ENCODE measurements at regions not wholly inside any gene's neighbourhood (a gene's known extent, or its start where the extent isn't known, plus 50 kb on each side); places are given as distances from the start of the nearest gene placed in this dataset.
"Not testable (repeated sequence)": the region's sequence is repeated elsewhere in the genome, so short reads cannot be mapped to it uniquely, and the experiment has no call there.

DNA sequence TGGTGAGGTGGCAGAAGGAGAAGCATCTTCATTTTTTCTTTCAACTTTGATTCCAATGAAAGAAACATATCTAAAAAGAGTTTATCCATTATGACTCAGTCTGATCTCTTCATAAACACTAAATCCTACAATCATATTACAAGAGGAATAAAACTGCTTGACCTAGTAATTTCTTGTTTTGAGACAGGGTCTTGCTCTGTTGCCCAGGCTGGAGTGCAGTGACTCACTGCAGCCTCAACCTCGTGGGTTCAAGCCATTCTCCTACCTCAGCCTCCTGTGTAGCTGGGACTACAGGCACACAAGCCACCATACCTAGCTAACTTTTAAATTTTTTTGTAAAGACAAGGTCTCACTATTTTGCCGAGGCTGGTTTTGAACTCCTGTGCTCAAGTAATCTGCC is 147.2 kb downstream of the NDUFA12 start:
- DNase-seq = no peak

DNA sequence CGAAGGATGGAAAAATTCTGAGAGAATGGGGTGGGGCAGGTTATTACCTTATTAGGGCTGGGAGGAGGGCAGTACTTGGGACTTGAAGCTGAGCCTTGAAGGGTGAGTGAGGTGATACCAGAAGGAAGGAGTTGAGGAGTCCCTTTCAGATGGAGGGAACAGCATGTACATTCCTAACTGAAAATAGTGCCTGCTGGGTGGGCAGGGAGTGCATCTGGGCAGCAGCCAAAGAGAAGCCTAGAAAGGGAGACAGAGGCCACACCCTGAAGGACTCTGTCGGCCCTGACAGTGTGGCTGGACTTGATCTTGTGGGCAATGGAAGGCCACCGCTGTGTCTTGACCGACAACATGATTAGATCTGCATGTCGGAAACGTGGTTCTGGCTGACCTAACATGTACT is 147.6 kb downstream of the NDUFA12 start:
- no peak for DNase-seq

DNA sequence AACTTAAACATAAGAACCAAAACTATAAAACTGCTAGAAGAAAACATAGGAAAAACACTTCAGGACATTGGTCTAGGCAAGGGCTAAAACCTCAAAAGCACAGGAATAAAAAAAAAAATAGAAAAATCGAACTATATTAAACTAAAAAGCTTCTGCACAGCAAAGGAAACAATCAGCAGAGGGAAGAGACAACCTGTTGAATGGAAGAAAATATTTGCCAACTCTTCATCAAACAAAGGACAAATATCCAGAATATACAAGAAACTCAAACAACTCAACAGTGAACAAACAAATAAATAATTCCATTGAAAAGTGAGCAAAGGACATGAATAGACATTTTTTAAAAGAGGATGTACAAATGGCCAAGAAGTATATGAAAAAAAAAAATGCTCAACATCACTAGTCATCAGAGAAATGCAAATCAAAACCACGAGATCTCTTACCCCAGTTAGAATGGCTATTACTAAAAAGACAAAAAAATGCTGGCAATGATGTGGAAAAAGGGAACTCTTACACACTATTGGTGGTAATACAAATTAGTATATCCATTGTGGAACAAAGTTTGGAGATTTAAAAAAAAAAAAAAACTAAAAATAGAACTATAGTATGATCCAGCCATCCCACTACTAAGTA is 152.0 kb downstream of the NDUFA12 start:
- peak in 1 of 4 experiments; percentile 23 for DNase-seq

DNA sequence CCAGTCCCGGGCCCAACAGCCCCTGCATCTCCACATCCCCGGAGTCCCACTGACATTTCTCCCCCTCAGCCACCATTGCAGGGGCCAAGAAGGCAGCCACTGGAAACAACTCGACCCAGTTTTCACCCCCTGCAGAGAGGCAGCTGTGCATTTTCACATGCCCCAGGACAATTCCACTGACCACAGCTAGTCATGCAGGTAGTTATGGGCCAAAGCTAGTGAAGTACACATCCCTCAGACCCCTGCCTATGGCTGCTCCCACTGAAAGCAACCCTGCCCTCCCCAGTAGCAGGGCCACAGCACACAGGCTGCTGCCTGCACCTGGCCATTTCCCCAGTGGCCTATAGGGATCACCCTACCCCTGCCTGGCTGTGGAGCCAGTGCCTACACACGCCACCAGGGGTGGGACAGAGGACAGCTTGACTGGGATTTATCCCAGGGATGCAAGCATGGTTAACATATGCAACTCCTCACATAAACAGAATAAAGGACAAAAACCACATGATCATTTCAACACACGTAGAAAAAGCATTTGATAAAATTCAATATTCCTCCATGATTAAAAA is 154.0 kb downstream of the NDUFA12 start:
- no peak for DNase-seq

DNA sequence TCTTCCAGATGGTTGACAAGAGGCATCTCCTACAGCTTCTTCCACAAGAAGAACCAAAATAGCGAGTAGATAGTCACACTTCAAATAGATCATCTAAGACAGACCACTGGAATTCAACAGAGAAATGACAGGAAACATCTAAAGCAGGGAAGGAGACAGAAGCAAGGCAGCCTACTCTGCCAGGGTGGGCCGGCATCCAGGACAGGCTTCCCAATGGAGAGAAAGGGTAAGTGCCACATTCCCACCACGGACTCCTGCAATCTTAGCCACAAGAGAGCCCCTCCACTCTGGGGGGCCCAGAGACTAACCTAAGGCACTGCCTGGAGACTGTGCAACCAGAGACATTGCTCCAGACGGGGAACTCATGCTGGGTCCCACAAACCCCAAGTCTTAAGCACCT is 154.5 kb downstream of the NDUFA12 start:
- DNase-seq = no peak

DNA sequence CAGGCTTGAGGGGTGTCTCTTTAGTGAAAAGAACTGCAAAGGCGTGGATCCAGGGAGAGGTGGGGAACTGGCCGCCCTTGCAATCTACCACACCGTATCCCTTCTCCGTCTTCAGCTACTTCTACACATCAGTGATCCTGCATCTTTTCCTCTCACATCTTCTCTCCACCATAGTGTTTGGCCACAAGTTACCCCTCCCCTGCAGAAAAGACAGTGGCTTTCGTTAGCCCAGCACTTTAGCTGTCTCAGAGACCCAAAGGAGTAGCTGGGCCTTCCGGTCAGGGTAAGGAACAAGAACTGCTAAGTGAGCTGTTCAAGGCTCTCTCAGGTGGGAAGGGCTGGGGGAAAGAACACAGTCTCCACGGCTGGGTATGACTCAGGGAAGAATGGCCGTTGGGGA is 158.4 kb downstream of the NDUFA12 start:
- DNase-seq = no peak

DNA sequence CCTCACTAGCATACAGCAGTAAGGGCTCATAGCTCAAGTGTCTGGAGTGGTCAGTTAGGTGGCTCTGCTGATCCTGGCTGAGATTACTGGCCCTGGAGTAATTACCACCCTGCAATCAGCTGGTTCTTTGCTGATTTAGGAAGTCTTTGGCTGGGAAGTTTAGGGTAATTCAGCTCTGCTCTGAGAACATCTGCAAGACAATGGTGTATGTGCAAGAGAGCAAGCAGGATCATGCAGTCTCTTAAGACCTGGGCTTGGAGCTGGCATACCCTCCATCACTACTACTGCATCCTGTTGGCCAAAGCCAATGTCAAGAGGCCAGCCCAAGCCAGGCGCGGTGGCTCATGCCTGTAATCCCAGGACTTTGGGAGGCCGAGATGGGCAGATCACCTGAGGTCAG is 159.0 kb downstream of the NDUFA12 start:
- no peak for DNase-seq

DNA sequence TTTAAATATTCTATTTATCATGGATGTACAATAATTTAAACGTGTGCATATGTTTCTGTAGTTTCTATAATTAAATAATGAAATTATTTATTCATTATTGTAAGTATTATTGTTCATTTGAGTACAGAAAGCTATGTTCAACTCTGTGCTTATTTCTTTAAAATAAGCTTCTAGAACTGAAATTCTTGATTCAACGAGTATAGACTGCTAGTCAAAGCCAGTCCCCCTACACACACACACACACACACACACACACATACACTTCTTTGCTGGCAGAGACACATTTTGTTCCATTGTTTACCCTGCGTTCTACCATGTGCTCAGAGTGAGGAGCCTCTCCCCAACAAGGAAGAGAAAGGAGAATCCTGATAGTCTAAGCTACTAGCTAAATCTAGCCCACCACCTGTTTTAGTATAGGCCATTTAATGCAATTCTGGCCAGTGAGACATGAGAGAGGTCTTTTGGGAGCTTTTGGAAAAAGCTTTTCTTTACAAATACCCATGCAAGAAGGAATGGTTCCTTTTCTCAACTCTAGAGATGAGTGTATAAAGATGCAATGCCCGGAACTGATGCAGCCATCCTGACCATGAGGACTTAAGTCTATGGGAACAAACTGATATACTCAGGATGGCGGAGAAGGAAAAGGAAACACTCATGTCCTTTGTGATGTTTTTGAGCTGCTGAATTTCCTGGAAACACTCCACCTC is 161.4 kb downstream of the NDUFA12 start:
- DNase-seq = no peak

- DNase-seq = no peak
Measured at GRCh38 chr12:94841177-94841576, 162.3 kb downstream of the NDUFA12 start.

GRCh38 chr12:94839347-94839746 is 164.2 kb downstream of the NDUFA12 start:
- no peak for DNase-seq

GRCh38 chr12:94836952-94837670 is 166.4 kb downstream of the NDUFA12 start:
- DNase-seq = peak in 2 of 4 experiments; percentile 49 to 52

DNA sequence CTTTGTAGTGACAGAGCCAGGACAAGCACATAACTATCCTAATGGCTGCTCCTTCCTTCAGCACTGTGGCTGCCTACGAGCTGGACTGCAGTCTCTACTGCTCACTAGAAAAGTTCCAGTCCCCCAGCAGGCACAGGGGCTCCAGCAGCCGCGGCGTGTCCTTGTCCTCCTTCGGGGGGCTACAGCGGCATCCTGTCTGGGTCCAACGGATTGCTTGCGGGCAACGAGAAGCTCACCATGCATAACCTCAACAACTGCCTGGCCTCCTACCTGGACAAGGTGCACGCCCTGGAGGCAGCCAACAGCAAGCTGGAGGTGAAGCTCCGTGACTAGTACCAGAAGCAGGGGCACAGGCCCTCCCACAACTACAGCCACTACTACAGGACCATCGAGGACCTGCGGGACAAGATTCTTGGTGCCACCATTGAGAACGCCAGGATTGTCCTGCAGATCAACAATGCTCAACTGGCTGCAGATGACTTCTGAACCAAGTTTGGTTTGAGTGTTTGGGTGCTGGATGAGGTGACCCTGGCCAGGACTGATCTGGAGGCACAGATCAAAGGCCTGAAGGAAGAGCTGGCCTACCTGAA is 169.4 kb downstream of the NDUFA12 start:
- DNase-seq = no peak

- DNase-seq = peak; percentile 37 to 81 (median 60)
Measured at GRCh38 chr12:94832780-94833681, 170.5 kb downstream of the NDUFA12 start.

- no peak for DNase-seq
Measured at GRCh38 chr12:94832105-94832504, 171.4 kb downstream of the NDUFA12 start.

GRCh38 chr12:94831081-94831751 is 172.3 kb downstream of the NDUFA12 start:
- peak; percentile 63 to 85 (median 78) for DNase-seq

DNA sequence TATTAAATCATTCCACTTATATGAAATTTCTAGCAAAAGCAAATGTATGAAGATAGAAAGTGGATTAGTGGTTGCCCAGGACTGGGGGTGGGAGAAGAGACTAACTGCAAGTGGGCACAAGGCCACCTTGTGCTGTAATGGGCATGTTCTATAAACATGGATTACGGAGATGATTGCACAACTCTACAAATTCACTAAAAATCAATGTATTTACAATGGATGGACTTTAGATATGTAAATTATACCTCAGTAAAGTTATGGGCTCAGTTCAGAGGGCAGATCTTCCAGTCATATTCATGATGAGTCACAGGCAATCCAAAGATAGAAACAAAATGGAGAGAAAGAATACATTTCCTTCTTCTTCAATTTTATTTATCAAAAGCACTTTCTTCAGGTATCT is 173.9 kb downstream of the NDUFA12 start:
- DNase-seq = no peak

GRCh38 chr12:94819011-94819410 is 168.7 kb upstream of the TMCC3 start:
- DNase-seq = no peak

DNA sequence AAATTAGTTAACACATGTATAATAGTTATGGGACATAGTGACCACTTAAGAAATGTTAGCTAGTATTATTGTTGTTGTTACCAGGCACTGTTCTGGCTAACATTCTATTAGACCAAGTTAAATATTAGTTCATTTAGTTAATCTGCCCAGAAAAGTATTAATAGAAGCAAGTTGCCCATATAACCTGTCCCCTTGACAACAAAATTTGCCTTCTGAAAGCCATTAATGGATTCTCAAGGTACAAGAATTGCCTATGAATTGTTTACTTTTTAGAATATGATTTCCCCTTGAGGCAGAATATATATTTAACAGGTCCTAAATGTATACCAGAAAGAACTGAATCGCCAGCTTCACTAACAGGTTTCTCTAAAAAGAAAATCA is 167.3 kb upstream of the TMCC3 start:
- DNase-seq = no peak

GRCh38 chr12:94817201-94817600 is 166.8 kb upstream of the TMCC3 start:
- DNase-seq = not testable (repeated sequence)

DNA sequence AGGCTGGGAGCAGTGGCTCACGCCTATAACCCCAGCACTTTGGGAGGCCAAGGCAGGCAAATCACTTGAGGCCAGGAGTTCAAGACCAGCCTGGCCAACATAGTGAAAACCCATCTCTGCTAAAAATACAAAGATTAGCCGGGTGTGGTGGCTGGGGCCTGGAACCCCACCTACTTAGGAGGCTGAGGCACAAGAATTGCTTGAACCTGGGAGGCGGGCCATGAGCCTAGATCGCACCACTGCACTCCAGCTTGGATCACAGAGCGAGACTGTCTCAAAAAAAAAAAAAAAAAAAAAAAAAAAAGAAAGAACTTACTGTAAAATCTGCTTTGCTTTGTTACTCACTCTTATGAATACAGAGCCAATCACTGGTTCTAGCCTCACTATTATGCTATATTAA is 166.4 kb upstream of the TMCC3 start:
- not testable (repeated sequence) for DNase-seq

- DNase-seq = no peak
Measured at GRCh38 chr12:94815958-94816357, 165.6 kb upstream of the TMCC3 start.
